ENCODE measurements at regions not wholly inside any gene's neighbourhood (a gene's known extent, or its start where the extent isn't known, plus 50 kb on each side); places are given as distances from the start of the nearest gene placed in this dataset.

DNA sequence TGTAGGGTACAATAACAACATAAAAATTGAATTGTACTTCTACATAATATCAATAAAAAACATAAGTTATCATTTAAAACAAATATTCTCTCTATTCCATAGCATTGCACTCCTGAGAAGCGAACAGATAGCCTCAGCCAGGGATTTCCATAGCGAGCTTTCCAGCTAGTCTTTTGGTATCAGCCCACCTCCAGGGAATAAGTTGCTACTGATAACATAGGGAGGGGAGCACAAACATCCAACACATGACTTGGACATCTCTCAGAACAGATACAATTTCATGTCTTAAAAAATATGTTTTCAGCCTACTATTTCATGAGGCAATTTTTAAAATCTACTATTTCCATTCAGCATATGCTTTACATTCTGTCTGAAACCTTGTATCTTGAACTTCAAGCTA is 804.4 kb upstream of the RAB6C start:
- no peak for TF ChIP-seq POLR2A (IDR thresholded peaks at IDR 0.05)
- TF ChIP-seq, protein P1, sequence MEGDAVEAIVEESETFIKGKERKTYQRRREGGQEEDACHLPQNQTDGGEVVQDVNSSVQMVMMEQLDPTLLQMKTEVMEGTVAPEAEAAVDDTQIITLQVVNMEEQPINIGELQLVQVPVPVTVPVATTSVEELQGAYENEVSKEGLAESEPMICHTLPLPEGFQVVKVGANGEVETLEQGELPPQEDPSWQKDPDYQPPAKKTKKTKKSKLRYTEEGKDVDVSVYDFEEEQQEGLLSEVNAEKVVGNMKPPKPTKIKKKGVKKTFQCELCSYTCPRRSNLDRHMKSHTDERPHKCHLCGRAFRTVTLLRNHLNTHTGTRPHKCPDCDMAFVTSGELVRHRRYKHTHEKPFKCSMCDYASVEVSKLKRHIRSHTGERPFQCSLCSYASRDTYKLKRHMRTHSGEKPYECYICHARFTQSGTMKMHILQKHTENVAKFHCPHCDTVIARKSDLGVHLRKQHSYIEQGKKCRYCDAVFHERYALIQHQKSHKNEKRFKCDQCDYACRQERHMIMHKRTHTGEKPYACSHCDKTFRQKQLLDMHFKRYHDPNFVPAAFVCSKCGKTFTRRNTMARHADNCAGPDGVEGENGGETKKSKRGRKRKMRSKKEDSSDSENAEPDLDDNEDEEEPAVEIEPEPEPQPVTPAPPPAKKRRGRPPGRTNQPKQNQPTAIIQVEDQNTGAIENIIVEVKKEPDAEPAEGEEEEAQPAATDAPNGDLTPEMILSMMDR (IDR thresholded peaks at IDR 0.05), result no peak

Data from testis (tissue), 2 donors.